ENCODE measurements at regions not wholly inside any gene's neighbourhood (a gene's known extent, or its start where the extent isn't known, plus 50 kb on each side); places are given as distances from the start of the nearest gene placed in this dataset.

DNA sequence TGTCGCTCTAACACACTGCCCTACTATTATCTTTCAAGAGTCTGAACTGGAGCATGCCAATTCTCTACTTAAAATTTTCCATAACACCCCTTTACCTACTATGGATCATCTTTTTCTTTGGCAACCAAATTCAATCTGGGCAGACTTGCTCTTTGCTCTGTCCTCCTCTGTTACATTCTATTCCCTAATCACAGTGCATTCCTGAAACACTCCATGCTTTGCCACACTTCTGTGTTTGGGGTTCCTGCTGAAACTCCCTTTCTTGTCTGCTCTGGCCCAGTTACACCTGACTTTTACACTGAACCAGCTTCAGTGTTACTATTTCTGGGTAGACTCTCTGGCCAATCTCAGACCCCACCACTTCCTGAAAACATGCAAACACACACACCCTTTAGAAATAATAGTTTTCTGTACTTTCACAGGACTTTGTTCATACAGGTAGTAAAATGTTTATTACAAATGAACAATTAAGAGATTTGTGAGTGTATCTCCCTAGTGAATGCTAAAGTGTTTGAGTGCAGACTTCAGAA is 119.9 kb upstream of the DCC start (continued):
- TF ChIP-seq, protein P1, sequence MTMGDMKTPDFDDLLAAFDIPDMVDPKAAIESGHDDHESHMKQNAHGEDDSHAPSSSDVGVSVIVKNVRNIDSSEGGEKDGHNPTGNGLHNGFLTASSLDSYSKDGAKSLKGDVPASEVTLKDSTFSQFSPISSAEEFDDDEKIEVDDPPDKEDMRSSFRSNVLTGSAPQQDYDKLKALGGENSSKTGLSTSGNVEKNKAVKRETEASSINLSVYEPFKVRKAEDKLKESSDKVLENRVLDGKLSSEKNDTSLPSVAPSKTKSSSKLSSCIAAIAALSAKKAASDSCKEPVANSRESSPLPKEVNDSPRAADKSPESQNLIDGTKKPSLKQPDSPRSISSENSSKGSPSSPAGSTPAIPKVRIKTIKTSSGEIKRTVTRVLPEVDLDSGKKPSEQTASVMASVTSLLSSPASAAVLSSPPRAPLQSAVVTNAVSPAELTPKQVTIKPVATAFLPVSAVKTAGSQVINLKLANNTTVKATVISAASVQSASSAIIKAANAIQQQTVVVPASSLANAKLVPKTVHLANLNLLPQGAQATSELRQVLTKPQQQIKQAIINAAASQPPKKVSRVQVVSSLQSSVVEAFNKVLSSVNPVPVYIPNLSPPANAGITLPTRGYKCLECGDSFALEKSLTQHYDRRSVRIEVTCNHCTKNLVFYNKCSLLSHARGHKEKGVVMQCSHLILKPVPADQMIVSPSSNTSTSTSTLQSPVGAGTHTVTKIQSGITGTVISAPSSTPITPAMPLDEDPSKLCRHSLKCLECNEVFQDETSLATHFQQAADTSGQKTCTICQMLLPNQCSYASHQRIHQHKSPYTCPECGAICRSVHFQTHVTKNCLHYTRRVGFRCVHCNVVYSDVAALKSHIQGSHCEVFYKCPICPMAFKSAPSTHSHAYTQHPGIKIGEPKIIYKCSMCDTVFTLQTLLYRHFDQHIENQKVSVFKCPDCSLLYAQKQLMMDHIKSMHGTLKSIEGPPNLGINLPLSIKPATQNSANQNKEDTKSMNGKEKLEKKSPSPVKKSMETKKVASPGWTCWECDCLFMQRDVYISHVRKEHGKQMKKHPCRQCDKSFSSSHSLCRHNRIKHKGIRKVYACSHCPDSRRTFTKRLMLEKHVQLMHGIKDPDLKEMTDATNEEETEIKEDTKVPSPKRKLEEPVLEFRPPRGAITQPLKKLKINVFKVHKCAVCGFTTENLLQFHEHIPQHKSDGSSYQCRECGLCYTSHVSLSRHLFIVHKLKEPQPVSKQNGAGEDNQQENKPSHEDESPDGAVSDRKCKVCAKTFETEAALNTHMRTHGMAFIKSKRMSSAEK (CRISPR knock-in tag; IDR thresholded peaks at IDR 0.05; ENCODE audit: borderline replicate concordance) = no peak
- no peak for TF ChIP-seq SMAD3 (CRISPR knock-in tag; IDR thresholded peaks at IDR 0.05; ENCODE audit: borderline replicate concordance)
- no peak for TF ChIP-seq ZNF423 (CRISPR knock-in tag; IDR thresholded peaks at IDR 0.05)

DNA sequence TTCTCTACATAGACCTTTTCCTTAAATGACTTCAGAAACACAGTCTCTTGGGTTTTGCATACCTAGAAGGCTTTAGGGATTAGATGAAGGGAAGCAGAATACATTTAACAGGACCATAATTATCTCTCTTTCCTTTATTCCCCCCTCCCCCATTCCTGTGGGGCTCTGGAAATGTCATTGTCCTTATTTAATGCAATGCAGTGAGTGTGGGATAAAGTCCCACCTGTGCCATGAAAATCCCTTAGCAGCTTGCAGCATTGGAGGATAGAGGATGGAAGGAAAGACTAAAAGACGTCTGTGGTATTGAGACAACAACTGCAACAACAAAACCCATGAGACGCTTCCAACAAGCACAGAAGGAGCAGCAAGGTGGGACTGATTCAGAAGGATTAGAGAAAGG is 117.8 kb upstream of the DCC start:
- no peak for TF ChIP-seq GRHL2 (CRISPR knock-in tag; IDR thresholded peaks at IDR 0.05; ENCODE audit: insufficient replicate concordance, severe bottlenecking)
- TF ChIP-seq, protein P2, sequence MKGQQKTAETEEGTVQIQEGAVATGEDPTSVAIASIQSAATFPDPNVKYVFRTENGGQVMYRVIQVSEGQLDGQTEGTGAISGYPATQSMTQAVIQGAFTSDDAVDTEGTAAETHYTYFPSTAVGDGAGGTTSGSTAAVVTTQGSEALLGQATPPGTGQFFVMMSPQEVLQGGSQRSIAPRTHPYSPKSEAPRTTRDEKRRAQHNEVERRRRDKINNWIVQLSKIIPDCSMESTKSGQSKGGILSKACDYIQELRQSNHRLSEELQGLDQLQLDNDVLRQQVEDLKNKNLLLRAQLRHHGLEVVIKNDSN (CRISPR knock-in tag; IDR thresholded peaks at IDR 0.05) = no peak
- no peak for TF ChIP-seq ZNF396 (CRISPR knock-in tag; IDR thresholded peaks at IDR 0.05; ENCODE audit: borderline replicate concordance)
- no peak for TF ChIP-seq SP1 (CRISPR knock-in tag; conservative IDR thresholded peaks at IDR 0.05)
- TF ChIP-seq NR3C1 (CRISPR knock-in tag; conservative IDR thresholded peaks at IDR 0.05; ENCODE audit: low read depth) = no peak
- TF ChIP-seq MXD4 (CRISPR knock-in tag; IDR thresholded peaks at IDR 0.05; ENCODE audit: borderline replicate concordance) = no peak
- TF ChIP-seq NR1H2 (CRISPR knock-in tag; IDR thresholded peaks at IDR 0.05) = no peak
- TF ChIP-seq TEAD4 (CRISPR knock-in tag; IDR thresholded peaks at IDR 0.05) = no peak
- TF ChIP-seq, protein P3, sequence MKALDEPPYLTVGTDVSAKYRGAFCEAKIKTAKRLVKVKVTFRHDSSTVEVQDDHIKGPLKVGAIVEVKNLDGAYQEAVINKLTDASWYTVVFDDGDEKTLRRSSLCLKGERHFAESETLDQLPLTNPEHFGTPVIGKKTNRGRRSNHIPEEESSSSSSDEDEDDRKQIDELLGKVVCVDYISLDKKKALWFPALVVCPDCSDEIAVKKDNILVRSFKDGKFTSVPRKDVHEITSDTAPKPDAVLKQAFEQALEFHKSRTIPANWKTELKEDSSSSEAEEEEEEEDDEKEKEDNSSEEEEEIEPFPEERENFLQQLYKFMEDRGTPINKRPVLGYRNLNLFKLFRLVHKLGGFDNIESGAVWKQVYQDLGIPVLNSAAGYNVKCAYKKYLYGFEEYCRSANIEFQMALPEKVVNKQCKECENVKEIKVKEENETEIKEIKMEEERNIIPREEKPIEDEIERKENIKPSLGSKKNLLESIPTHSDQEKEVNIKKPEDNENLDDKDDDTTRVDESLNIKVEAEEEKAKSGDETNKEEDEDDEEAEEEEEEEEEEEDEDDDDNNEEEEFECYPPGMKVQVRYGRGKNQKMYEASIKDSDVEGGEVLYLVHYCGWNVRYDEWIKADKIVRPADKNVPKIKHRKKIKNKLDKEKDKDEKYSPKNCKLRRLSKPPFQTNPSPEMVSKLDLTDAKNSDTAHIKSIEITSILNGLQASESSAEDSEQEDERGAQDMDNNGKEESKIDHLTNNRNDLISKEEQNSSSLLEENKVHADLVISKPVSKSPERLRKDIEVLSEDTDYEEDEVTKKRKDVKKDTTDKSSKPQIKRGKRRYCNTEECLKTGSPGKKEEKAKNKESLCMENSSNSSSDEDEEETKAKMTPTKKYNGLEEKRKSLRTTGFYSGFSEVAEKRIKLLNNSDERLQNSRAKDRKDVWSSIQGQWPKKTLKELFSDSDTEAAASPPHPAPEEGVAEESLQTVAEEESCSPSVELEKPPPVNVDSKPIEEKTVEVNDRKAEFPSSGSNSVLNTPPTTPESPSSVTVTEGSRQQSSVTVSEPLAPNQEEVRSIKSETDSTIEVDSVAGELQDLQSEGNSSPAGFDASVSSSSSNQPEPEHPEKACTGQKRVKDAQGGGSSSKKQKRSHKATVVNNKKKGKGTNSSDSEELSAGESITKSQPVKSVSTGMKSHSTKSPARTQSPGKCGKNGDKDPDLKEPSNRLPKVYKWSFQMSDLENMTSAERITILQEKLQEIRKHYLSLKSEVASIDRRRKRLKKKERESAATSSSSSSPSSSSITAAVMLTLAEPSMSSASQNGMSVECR (CRISPR knock-in tag; IDR thresholded peaks at IDR 0.05; ENCODE audit: borderline replicate concordance) = no peak
- no peak for TF ChIP-seq ATF1 (CRISPR knock-in tag; IDR thresholded peaks at IDR 0.05)
- no peak for TF ChIP-seq TP53 (CRISPR knock-in tag; IDR thresholded peaks at IDR 0.05)
- no peak for TF ChIP-seq JAZF1 (CRISPR knock-in tag; IDR thresholded peaks at IDR 0.05)
- no peak for TF ChIP-seq ZNF121 (CRISPR knock-in tag; IDR thresholded peaks at IDR 0.05)
- TF ChIP-seq, protein P4, sequence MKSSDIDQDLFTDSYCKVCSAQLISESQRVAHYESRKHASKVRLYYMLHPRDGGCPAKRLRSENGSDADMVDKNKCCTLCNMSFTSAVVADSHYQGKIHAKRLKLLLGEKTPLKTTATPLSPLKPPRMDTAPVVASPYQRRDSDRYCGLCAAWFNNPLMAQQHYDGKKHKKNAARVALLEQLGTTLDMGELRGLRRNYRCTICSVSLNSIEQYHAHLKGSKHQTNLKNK (CRISPR knock-in tag; IDR thresholded peaks at IDR 0.05) = no peak
- TF ChIP-seq, protein P5, sequence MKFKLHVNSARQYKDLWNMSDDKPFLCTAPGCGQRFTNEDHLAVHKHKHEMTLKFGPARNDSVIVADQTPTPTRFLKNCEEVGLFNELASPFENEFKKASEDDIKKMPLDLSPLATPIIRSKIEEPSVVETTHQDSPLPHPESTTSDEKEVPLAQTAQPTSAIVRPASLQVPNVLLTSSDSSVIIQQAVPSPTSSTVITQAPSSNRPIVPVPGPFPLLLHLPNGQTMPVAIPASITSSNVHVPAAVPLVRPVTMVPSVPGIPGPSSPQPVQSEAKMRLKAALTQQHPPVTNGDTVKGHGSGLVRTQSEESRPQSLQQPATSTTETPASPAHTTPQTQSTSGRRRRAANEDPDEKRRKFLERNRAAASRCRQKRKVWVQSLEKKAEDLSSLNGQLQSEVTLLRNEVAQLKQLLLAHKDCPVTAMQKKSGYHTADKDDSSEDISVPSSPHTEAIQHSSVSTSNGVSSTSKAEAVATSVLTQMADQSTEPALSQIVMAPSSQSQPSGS (CRISPR knock-in tag; IDR thresholded peaks at IDR 0.05; ENCODE audit: borderline replicate concordance, low read depth) = no peak
- TF ChIP-seq SMAD3 (CRISPR knock-in tag; IDR thresholded peaks at IDR 0.05; ENCODE audit: borderline replicate concordance) = no peak
- Mint-ChIP-seq H3K4me1 (peaks cover 15% of the 10 kb centered on the region), H3K27me3 (ENCODE audit: low read depth) (peaks cover 2% of the 10 kb centered on the region), H3K27ac (no peak overlapping the region), H3K4me3 (no peak overlapping the region), H3K9me3 (peaks cover 6% of the 10 kb centered on the region; the same call in 1 of the 2 replicates), H3K36me3 (no peaks in the 10 kb centered on the region)
- ATAC-seq = no peak
- POLR2A ChIA-PET = no interaction called here
- DNase-seq (ENCODE audit: low spot score) = no peak
- CTCF ChIA-PET = no interaction called here
